Mesothelial cell of epicardium (in vitro differentiated cells): ENCODE measurements at regions not wholly inside any gene's neighbourhood (a gene's known extent, or its start where the extent isn't known, plus 50 kb on each side); places are given as distances from the start of the nearest gene placed in this dataset.

ENCODE experiments used
- DNase-seq, 2 experiments: peaks; one replicate each; pipeline ENCODE4 v3.0.0; 2021; ENCODE audit warnings: low spot score in 2 of 2; ENCODE audit not compliant: unreplicated experiment in 2 of 2
- H3K27ac Mint-ChIP-seq: 2 replicates; pipeline ENCODE4 v1.8.0; 2021; ENCODE audit warnings: mixed read lengths
- H3K27me3 Mint-ChIP-seq: 2 replicates; pipeline ENCODE4 v1.8.0; 2021; ENCODE audit warnings: low read depth, mixed read lengths
- H3K36me3 Mint-ChIP-seq: 2 replicates; pipeline ENCODE4 v1.8.0; 2021; ENCODE audit warnings: mixed read lengths
- H3K4me1 Mint-ChIP-seq: 2 replicates; pipeline ENCODE4 v1.8.0; 2021; ENCODE audit warnings: mixed read lengths
- H3K4me3 Mint-ChIP-seq: 2 replicates; pipeline ENCODE4 v1.8.0; 2021; ENCODE audit warnings: mild to moderate bottlenecking, moderate library complexity, mixed read lengths
- H3K9me3 Mint-ChIP-seq: 2 replicates; pipeline ENCODE4 v1.8.0; 2021; ENCODE audit warnings: mixed read lengths
- TF ChIP-seq, protein P1 (sequence below): fragments of 200-600 bp; sonication (generic); IDR thresholded peaks from one replicate; pipeline ENCODE4 v1.5.0; 2021; ENCODE audit warnings: antibody characterized with exemption; ENCODE audit not compliant: unreplicated experiment

DNA sequence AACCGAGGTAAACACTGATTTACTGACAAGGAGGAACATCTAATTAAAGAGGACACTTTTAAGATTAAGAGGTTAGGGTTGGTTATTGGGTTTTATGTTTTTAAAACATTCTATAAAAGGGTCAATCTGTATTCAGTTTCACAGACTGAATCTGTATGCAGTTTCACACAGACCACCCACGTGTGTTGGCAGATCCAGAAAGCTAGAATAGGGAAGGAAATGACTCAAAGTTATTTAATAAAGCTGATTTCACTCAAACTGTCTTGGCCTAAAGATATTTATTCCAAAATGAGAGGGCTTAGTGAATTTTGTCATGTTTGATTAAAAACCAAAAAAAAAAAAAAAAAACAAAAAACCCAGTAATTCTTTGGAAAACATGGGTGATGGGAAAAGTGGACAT is 140.2 kb downstream of the SLC24A2 start:
- H3K27me3 Mint-ChIP-seq = peaks cover 27% of the 10 kb centered on the region
- H3K27ac Mint-ChIP-seq = no peak overlapping the region
- H3K4me1 Mint-ChIP-seq = no peaks in the 10 kb centered on the region
- TF ChIP-seq, protein P1, sequence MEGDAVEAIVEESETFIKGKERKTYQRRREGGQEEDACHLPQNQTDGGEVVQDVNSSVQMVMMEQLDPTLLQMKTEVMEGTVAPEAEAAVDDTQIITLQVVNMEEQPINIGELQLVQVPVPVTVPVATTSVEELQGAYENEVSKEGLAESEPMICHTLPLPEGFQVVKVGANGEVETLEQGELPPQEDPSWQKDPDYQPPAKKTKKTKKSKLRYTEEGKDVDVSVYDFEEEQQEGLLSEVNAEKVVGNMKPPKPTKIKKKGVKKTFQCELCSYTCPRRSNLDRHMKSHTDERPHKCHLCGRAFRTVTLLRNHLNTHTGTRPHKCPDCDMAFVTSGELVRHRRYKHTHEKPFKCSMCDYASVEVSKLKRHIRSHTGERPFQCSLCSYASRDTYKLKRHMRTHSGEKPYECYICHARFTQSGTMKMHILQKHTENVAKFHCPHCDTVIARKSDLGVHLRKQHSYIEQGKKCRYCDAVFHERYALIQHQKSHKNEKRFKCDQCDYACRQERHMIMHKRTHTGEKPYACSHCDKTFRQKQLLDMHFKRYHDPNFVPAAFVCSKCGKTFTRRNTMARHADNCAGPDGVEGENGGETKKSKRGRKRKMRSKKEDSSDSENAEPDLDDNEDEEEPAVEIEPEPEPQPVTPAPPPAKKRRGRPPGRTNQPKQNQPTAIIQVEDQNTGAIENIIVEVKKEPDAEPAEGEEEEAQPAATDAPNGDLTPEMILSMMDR = no peak
- no peaks in the 10 kb centered on the region for H3K9me3 Mint-ChIP-seq
- H3K36me3 Mint-ChIP-seq = no peaks in the 10 kb centered on the region
- no peak for DNase-seq
- no peak overlapping the region for H3K4me3 Mint-ChIP-seq

DNA sequence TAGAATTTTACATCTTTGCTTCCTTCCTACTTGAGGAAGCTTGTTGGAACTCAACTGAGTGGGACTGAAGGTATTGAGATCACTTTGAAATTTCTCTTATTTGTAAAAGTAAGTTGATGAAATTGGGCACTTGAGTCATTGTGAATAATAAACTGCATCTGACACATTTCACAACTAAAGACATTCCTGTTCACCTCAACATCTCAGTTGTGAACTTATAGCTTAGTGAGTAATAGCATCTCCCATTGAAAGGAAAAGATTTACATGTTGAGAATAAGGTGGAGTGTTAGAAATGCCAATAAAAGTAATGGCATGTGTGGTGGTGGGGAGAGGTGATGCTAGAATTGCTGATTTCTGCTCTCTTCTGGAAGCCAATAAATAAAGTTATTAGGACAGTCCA is 145.0 kb downstream of the SLC24A2 start:
- TF ChIP-seq, protein P1 = no peak
- H3K27me3 Mint-ChIP-seq = peaks cover 14% of the 10 kb centered on the region
- H3K36me3 Mint-ChIP-seq = no peaks in the 10 kb centered on the region
- DNase-seq = no peak
- no peaks in the 10 kb centered on the region for H3K9me3 Mint-ChIP-seq
- no peaks in the 10 kb centered on the region for H3K4me1 Mint-ChIP-seq
- H3K27ac Mint-ChIP-seq = no peak overlapping the region
- H3K4me3 Mint-ChIP-seq = no peak overlapping the region

DNA sequence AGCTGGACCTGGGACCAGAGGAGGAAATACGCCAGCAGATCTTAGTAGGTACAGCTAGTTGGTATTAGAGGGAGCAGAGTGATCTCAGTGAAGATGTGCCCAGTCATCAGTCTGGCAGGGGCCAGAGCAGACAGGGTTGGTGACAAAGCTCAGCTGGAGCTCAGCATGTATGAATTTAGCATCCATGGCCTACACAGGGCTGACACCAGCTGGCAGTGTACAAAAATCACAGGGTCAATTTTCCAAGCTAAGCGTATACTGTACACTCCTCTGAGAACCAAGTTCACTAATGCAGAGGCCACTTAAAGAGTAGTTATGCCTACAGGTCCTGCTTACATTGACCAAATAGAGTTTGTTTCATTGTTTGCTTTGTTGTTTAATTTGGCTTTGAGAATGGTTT is 146.6 kb downstream of the SLC24A2 start:
- no peak for DNase-seq
- no peak overlapping the region for H3K27ac Mint-ChIP-seq

DNA sequence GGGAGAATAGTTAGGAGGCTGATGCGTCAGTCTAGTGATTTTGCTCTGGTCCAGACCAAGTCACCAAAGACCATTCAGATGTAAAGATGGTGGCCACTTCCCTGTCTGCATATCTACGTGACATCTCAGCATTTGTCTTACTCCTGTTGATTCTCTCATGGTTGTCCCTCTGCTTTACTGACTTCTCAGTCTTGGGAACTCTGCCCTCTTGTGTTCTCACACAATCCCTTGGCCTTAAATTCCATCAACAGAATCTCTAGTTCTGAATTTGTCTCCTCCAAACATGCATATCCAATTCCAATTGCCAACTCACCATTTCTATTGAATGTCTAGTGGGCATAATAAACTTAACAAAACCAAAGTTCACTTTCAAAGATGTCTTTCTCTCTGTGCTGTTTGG is 147.8 kb downstream of the SLC24A2 start:
- Mint-ChIP-seq H3K27me3 (peaks cover 16% of the 10 kb centered on the region), H3K4me3 (no peak overlapping the region), H3K36me3 (no peaks in the 10 kb centered on the region), H3K27ac (no peak overlapping the region), H3K9me3 (no peaks in the 10 kb centered on the region), H3K4me1 (no peaks in the 10 kb centered on the region)
- no peak for DNase-seq
- TF ChIP-seq, protein P1 = no peak

More for the DNA sequence above, 146.6 kb downstream of the SLC24A2 start:
- Mint-ChIP-seq H3K4me3 (no peak overlapping the region), H3K27me3 (peaks cover 10% of the 10 kb centered on the region), H3K36me3 (no peaks in the 10 kb centered on the region), H3K9me3 (no peaks in the 10 kb centered on the region), H3K4me1 (no peaks in the 10 kb centered on the region)
- TF ChIP-seq, protein P1 = no peak

DNA sequence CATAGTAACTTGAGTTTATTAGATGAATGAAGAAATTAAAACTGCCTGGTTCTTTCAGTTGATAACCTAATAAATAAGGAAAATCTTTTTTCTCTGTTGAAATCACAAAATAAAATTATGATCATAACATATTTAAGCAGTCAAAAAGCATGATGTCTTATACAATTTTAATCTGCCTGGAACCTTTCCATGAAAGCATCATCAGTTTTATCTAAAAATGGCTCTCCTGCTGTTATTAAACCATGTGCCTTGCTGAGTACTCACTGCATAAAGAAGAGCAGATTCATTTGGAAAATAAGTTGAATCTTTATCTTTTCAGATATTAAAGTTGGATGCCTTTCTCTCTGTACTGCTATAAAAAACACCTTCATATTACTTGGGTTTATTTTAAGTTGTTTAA is 148.8 kb downstream of the SLC24A2 start:
- H3K27me3 Mint-ChIP-seq = peaks cover 16% of the 10 kb centered on the region
- H3K9me3 Mint-ChIP-seq = no peaks in the 10 kb centered on the region
- TF ChIP-seq, protein P1 = no peak
- H3K4me1 Mint-ChIP-seq = no peaks in the 10 kb centered on the region
- no peak overlapping the region for H3K27ac Mint-ChIP-seq
- DNase-seq = no peak
- no peak overlapping the region for H3K4me3 Mint-ChIP-seq
- H3K36me3 Mint-ChIP-seq = no peaks in the 10 kb centered on the region

DNA sequence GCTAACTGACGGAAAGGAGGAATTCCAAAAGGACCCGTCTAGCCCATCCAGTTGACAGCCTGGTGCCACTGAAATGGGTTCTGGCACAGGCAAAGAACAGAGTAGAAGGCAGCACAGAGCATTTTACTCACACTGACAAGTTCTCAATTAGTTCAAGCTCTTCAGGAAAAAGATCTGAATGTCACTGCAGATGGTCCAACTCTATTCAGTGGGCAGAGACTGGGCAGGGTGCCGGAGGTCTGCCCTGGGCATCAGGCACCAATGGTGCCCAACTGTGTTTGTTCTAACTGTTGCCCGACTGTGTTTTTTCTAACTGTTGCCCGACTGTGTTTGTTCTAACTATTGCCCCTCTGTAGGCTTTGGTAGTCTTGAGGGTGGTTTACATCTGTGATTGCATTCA is 151.8 kb downstream of the SLC24A2 start:
- TF ChIP-seq, protein P1 = no peak
- Mint-ChIP-seq H3K27me3 (peaks cover 16% of the 10 kb centered on the region), H3K27ac (no peak overlapping the region), H3K4me1 (no peaks in the 10 kb centered on the region), H3K4me3 (no peak overlapping the region), H3K9me3 (no peaks in the 10 kb centered on the region), H3K36me3 (no peaks in the 10 kb centered on the region)
- DNase-seq = no peak
